NCI-H187 treated with DMSO at 0.1 percent for 48 hours (cell line): ENCODE measurements at regions not wholly inside any gene's neighbourhood (a gene's known extent, or its start where the extent isn't known, plus 50 kb on each side); places are given as distances from the start of the nearest gene placed in this dataset.
"Not testable (repeated sequence)": the region's sequence is repeated elsewhere in the genome, so short reads cannot be mapped to it uniquely, and the experiment has no call there.

Experiments
- DNase-seq: peaks from one replicate; lab custom pipeline; 2025; lab: John Stamatoyannopoulos, UW

DNA sequence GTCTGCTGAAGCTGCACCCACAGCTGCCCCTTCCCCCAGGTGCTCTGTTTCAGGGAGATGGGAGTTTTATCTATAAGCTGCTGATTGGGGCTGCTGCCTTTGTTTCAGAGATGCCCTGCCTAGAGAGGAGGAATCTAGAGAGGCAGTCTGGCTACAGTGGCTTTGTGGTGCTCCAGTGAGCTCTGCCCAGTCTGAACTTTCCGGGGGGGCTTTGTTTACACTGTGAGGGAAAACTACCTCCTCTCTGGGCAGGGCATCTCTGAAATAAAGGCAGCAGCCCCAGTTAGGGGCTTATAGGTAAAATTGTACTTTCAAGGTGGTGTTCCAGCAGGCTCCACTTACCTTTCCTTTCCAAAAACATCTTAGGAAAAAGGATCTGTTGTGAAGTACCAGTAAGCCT lies 242.2 kb downstream of the SPRY1 start:
- no peak for DNase-seq

DNA sequence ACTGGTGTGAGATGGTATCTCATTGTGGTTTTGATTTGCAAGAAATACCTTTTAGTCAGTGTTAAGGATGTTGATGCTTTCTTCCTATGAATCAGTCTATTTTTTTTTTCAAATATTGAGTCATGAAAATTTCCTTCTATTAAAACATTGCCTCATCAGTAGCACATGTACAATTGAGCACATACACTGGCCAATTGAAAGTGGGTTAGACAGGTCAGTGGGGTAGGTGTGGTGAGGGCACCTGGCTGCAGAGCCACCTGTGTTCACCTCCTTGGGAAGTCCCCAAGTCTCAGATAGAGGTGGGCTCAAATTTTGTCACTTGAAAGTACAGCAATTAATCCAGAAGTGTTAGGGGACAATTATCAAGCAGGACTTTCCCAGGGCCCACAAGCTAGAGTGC lies 243.7 kb downstream of the SPRY1 start:
- DNase-seq: no peak

DNA sequence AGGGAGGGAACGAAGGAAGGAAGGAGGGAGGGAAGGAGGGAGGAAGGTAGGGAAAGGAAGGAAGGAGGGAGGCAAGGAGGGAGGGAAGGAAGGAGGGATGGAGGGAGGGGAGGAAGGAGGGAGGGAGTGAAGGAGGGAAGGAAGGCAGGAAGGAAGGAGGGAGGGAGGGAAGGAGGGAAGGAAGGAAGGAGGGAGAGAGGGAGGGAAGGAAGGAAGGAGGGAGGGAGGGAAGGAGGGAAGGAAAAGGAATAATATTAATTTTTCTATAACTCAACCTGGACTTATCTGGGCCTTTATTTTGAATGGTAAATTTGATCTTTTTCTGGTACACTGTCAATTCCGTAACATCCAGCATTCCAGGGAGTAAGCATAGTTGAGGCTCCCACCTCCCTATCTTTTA lies 244.2 kb downstream of the SPRY1 start:
- DNase-seq: no peak

DNA sequence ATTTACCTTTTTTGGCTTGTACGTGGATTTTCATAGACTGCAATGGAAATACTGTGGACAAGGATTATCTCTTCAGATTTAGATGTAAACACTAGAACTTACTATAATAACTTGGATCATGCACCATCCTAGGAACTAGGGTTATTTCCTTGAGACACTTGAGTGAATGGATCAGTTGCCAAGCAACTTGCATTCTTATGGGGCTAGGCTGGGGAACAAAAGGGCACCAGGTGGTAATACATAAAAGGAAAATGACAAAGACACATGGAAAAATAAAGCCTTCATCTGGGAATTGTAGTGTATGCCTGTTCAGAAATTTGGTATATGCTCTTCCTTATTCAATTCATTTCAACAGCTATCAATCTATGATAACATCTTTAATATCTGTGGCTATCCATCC lies 247.1 kb downstream of the SPRY1 start:
- DNase-seq: no peak

DNA sequence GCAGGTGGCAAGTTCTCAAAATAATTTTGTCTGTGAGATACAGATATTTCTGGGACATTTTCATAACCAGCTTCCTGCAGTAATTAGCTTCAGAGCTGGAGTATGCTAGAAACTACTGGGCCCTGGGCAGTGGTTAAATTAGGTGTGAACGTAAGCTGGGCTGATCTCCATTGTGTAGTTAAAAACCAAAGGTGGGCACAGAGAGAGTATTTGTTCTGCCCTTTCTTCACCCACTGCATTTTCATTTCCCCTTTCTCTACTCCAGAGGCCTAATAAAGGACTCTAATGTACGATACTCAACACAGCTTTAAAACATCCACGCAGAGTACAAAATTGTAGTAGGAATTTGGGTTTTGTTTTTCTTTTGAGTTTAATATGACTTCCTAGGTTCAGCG lies 252.7 kb downstream of the SPRY1 start:
- no peak for DNase-seq

GRCh38 chr4:123649645-123650391 lies 253.2 kb downstream of the SPRY1 start:
- DNase-seq: peak; percentile 72

DNA sequence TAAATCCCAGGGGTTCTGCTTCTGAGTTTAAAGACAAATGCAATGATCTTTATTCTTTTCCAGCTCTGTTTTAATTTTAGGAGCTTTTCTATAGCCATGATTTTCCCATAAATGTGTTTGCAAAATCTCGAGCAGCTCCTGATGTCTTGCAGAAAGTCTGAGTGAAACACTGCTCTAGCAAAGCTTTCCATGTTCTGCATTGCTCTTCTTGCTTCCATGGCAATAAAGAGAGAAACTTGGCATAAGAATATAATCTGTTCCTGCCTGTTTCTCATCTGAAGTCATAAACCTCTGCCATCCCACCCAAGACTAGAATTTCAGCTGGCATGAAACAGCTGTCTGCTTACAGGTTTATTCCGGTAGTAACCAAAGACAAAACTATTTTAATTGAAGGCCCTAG lies 254.5 kb downstream of the SPRY1 start:
- DNase-seq: no peak

- DNase-seq: no peak
These were observed 255.1 kb downstream of the SPRY1 start for GRCh38 chr4:123651536-123652180.

- DNase-seq: no peak
These were observed 255.9 kb downstream of the SPRY1 start for GRCh38 chr4:123652476-123652875.

DNA sequence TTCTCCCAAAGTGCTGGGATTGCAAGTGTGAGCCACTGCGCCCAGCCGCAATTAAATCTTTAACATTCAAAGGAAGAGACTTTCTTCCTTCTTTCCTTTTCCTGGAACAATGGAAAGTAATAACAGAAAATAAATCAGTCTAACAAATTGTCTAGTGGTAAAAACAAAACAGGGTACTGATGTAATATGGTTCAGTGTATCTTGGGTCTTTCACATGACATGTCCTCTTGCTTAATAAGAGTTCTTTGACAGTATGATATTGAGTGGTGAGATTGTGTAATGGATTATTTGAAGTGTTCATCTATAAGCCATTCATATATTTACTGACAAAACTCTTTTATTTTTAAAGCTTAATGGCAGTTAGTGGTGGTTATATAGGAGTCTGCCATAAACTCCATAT lies 256.6 kb downstream of the SPRY1 start:
- DNase-seq: no peak

DNA sequence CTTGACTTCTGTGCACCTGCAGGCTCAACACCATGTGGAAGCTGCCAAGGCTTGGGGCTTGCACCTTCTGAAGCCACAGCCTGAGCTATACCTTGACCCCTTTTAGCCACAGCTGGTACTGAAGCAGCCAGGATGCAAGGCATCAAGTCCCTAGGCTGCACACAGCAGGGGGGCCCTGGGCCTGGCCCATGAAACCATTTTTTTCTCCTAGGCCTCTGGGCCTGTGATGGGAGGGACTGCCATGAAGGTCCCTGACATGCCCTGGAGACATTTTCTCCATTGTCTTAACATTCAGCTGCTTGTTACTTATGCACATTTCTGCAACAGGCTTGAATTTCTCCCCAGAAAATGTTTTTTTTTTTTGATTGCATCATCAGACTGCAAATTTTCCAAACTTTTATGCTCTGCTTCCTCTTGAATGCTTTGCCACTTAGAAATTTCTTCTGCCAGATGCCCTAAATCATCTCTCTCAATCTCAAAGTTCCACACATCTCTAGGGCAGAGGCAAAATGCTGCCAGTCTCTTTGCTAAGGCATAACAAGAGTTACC lies 260.2 kb downstream of the SPRY1 start:
- DNase-seq: not testable (repeated sequence)

GRCh38 chr4:123657606-123658005 lies 261.0 kb downstream of the SPRY1 start:
- not testable (repeated sequence) for DNase-seq

DNA sequence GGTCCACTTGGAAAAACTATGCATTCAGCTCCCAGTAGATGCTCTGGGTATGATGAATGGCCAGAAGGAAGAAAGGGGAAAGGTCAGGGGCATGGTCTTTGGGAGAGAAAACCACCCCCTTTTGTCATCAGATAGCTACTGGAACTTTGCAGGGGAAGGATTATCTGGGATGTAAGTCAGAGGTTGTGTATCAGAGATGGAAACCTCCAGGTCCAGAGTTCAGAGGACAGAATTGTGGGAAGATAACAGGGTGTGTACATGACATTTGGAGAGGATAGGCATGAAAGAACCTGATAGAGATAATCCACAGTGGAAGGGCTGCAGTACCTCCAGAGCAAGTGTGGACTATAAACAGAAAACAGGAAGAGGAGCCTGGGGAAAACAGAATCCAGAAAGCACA lies 262.7 kb downstream of the SPRY1 start:
- DNase-seq: no peak

- no peak for DNase-seq
These were observed 263.1 kb downstream of the SPRY1 start for GRCh38 chr4:123659730-123660129.

DNA sequence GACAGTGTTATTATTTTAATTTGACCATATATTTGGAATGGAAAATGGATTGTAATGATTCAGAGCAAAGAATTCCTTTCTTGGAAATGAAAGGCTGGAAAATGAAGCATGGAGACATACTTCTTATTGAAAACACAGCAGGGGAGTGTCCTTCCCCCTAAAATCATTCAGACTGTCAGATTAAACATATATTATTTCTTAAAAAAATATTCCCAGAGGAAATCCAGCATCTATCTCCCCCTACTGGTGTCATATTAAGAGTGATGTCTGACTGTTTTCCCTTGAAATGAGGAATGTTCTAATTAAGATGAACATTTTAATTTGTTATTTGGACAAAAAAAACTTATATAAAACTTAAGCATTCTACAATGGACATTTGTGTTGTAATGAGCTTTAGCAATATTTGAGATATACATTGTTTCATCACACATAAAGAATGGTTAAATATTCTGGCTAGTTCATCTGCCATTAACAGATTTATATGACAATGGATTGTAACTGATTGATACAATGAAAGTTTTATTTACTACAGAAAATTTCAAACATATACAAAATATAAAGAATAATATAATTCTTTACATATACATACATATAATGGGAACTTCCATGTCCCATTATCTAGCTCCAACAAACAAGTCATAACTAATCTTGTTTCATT lies 264.6 kb downstream of the SPRY1 start:
- no peak for DNase-seq

DNA sequence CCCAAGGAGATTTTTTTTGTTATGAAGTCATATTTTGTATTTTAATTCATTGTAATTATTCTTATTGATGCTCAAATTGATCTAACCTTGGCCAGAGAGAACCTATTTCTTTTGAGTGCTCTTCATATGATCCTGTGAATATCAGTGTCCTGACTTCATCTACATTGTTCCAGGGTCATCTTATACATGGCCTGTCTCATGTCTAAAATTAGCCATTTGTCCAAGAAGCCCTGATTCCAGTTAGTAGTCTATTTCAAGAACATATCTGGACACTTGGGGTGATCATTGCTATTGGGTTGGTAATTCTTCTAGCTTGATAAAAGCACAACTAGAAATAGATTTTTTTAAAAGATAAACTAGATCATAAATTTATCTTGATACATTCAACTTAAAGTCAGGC lies 266.2 kb downstream of the SPRY1 start:
- no peak for DNase-seq

GRCh38 chr4:123666486-123666885 lies 269.9 kb downstream of the SPRY1 start:
- DNase-seq: no peak

- DNase-seq: no peak
These were observed 270.9 kb downstream of the SPRY1 start for GRCh38 chr4:123667496-123667895.

DNA sequence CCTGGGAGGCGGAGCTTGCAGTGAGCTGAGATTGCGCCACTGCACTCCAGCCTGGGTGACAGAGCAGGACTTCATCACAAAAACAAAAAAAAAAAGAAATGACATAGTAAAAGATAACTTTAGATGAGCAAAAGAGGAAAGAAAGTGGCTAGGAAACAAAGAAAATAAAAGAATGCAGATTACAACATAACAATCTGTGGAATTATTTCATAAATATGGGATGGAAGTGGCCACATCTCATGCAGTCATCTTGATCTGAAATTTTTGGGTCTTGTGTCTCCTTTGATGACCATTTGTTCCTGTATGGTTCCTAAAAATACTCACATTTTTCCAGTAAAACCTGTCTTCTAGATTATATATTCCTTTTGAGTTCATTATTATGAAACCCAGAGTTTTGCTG lies 271.4 kb downstream of the SPRY1 start:
- no peak for DNase-seq

DNA sequence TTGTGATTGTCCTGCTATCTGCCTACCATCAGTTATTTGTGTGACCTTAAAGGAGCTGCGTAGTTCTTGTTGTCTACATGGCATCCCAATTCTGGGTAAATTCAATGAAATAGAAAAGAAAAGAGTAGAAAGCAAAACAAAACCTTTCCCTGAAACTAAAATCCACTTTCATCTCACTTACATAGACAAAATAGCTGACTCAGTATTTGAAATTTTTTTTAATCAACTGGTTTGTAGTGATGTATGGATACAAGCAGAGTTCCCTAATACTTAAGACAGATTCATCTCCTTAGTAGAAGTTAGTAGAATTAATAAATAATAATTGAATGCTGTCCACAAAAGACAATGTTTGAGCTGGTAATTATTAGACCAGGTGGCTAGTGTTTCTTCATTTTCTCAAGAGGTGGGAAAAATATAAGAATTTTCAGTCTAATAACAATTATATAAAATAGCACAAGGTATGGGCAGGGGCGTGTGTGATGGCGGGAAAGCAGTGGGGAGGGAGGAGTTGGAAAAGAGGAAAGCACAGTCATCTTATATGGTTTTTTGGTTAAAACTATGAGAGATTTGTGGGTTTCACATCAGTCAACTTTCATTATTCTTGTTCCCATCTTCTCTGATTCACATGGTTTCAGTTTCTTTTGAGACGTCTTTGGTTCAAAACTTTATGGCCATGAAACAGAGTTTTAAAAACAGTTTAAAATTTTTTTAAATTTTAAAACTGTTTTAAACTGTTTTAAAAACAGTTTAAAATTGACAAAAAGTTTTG lies 275.2 kb downstream of the SPRY1 start:
- no peak for DNase-seq

GRCh38 chr4:123672987-123673386 lies 276.4 kb downstream of the SPRY1 start:
- no peak for DNase-seq

DNA sequence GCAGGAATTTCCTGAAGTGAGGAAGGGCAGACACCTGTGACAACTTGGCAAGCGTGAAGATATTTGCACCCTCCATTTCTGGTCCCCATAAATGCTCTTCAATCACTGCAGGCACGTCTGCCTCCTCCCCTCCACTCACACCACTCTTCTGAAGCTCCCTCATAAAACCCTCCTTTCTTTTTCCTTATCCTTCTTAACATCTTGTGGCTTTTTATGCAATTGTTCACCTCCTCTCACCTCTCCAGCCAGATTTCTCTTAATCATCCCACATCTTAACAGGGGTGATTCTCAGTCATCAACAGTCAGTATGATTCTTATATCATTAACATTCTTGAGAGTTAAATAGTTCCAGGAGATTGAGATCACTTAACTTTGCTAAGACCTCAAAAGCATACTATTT lies 277.4 kb downstream of the SPRY1 start:
- DNase-seq: no peak
